Natural killer cell (primary cell): ENCODE measurements at regions not wholly inside any gene's neighbourhood (a gene's known extent, or its start where the extent isn't known, plus 50 kb on each side); places are given as distances from the start of the nearest gene placed in this dataset.

ENCODE experiments used
- ATAC-seq, 3 donors: fragments of 150-1000 bp in 2 of 3; fragments of 200-7000 bp in 1 of 3; cut with Tn5 transposase; 1 replicate in 1 of 3; 2 replicates in 2 of 3; pipeline ENCODE4 v1.10.0; 2021; ENCODE audit warnings: mild to moderate bottlenecking in 2 of 3, moderate library complexity in 2 of 3
- DNase-seq, 2 donors: peaks; one replicate each; pipeline versions ENCODE4 v3.0.0 to v3.0.0-alpha.2; 2013 to 2021; ENCODE audit warnings: mixed read lengths in 1 of 2
- H3K27ac ChIP-seq: one replicate; pipeline ENCODE4 v1.5.1; 2013; ENCODE audit warnings: mild to moderate bottlenecking, low read length
- H3K27me3 ChIP-seq: one replicate; pipeline ENCODE4 v1.6.1; 2013; ENCODE audit warnings: low read length; ENCODE audit not compliant: control insufficient read depth, insufficient read depth
- H3K36me3 ChIP-seq: one replicate; pipeline ENCODE4 v1.6.1; 2013; ENCODE audit warnings: low read length; ENCODE audit not compliant: control insufficient read depth, insufficient read depth
- H3K4me1 ChIP-seq: one replicate; pipeline ENCODE4 v1.6.1; 2013; ENCODE audit warnings: low read length; ENCODE audit not compliant: control insufficient read depth, insufficient read depth
- H3K4me3 ChIP-seq: one replicate; pipeline ENCODE4 v1.5.1; 2013; ENCODE audit warnings: low read length
- H3K9me3 ChIP-seq: one replicate; pipeline ENCODE4 v1.6.1; 2013; ENCODE audit warnings: low read length; ENCODE audit not compliant: control insufficient read depth, insufficient read depth
- H3K27ac Mint-ChIP-seq, 2 donors: one replicate each; pipeline ENCODE4 v1.8.0; 2022; ENCODE audit warnings: mild to moderate bottlenecking in 2 of 2, mixed read lengths in 2 of 2, moderate library complexity in 1 of 2
- H3K27me3 Mint-ChIP-seq, 2 donors: one replicate each; pipeline ENCODE4 v1.8.0; 2022; ENCODE audit warnings: low read depth in 2 of 2, mixed read lengths in 2 of 2
- H3K36me3 Mint-ChIP-seq: one replicate; pipeline ENCODE4 v1.8.0; 2022; ENCODE audit warnings: mixed read lengths
- H3K4me1 Mint-ChIP-seq, 2 donors: one replicate each; pipeline ENCODE4 v1.8.0; 2022; ENCODE audit warnings: mixed read lengths in 2 of 2
- H3K4me3 Mint-ChIP-seq: one replicate; pipeline ENCODE4 v1.8.0; 2022; ENCODE audit warnings: mild to moderate bottlenecking, moderate library complexity, mixed read lengths
- H3K9me3 Mint-ChIP-seq, 2 donors: one replicate each; pipeline ENCODE4 v1.8.0; 2022; ENCODE audit warnings: mixed read lengths in 2 of 2
- WGBS: methylation state at CpG from one replicate; pipeline ENCODE4 v1.1.7; 2013; ENCODE audit warnings: missing lambda C conversion rate; ENCODE audit not compliant: insufficient coverage; 5-methylcytosine and 5-hydroxymethylcytosine counted together
- intact Hi-C: fragments of 100-400 bp; cut with micrococcal nuclease; formaldehyde crosslinking; loops from one replicate; pipeline ENCODE4 v1.14.2; 2022
- TF ChIP-seq, protein P1 (sequence below): fragments of 200-600 bp; IDR thresholded peaks from one replicate; pipeline ENCODE4 v1.8.0; 2022; ENCODE audit warnings: antibody characterized with exemption

GRCh38 chr10:21208666-21209316 lies 311.7 kb upstream of the NEBL start:
- 64% methylated on average over 3 of the region's 7 CpGs for WGBS
- H3K9me3 ChIP-seq, result no peaks in the 10 kb centered on the region
- ATAC-seq, result no peak
- H3K4me3 ChIP-seq, result no peak overlapping the region
- TF ChIP-seq, protein P1, sequence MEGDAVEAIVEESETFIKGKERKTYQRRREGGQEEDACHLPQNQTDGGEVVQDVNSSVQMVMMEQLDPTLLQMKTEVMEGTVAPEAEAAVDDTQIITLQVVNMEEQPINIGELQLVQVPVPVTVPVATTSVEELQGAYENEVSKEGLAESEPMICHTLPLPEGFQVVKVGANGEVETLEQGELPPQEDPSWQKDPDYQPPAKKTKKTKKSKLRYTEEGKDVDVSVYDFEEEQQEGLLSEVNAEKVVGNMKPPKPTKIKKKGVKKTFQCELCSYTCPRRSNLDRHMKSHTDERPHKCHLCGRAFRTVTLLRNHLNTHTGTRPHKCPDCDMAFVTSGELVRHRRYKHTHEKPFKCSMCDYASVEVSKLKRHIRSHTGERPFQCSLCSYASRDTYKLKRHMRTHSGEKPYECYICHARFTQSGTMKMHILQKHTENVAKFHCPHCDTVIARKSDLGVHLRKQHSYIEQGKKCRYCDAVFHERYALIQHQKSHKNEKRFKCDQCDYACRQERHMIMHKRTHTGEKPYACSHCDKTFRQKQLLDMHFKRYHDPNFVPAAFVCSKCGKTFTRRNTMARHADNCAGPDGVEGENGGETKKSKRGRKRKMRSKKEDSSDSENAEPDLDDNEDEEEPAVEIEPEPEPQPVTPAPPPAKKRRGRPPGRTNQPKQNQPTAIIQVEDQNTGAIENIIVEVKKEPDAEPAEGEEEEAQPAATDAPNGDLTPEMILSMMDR, result no peak
- Mint-ChIP-seq H3K27me3 (peaks cover 0 to 3% of the 10 kb centered on the region in 2 donors), H3K4me3 (no peak overlapping the region), H3K27ac (no peak overlapping the region), H3K36me3 (no peaks in the 10 kb centered on the region), H3K9me3 (peaks cover 3 to 4% of the 10 kb centered on the region in 2 donors), H3K4me1 (no peaks in the 10 kb centered on the region)
- no peak for DNase-seq
- H3K36me3 ChIP-seq, result no peaks in the 10 kb centered on the region
- H3K27me3 ChIP-seq, result peaks cover 2% of the 10 kb centered on the region
- intact Hi-C loops, result no loop called here
- no peak overlapping the region for H3K27ac ChIP-seq
- H3K4me1 ChIP-seq, result no peaks in the 10 kb centered on the region

DNA sequence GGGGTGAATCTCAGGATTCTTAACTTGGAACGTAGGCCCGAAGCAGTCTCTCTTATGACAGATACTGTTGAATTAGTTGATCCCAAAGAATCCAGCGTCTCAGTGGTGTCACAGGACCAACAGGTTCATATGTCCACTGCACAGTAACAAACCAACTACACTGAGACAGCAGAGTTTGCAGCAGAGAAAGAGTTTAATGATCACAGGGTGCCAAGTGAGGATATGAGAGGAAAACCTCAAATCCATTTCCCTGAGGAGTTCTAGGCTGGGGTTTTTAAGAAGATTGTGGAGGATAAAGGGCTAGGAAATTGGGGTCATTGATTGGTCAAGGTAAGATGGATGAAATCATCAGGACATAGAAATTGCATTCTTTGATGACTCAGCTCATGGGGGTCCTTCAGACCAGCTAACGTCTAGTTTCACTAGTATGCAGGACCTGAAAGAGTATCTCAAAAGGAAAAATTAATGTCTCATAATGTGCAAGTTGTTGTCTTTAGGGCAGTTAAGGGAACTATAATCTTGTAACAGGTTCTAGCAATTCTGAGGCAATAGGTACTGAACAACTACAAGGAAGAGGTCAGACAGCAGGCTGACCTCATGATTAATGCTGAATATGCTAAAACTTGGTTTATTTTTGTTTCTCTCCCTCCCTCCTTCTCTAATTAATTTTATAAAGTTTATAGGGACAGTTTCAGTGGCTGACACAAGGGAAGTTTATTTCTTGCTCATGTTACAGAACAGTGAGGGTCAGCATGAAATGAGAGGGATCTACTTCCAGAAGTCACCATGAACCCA lies 310.9 kb upstream of the NEBL start:
- peaks cover 3 to 4% of the 10 kb centered on the region in 2 donors for H3K9me3 Mint-ChIP-seq
- Histone ChIP-seq H3K4me3 (no peak overlapping the region), H3K27ac (no peak overlapping the region), H3K9me3 (no peaks in the 10 kb centered on the region), H3K4me1 (no peaks in the 10 kb centered on the region), H3K27me3 (peaks cover 2% of the 10 kb centered on the region), H3K36me3 (no peaks in the 10 kb centered on the region)
- TF ChIP-seq, protein P1, result no peak
- WGBS, result 86% methylated on average over 4 of the region's 4 CpGs
- intact Hi-C loops, result no loop called here
- no peak overlapping the region for H3K4me3 Mint-ChIP-seq
- H3K4me1 Mint-ChIP-seq, result no peaks in the 10 kb centered on the region
- H3K27me3 Mint-ChIP-seq, result peaks cover 0 to 3% of the 10 kb centered on the region in 2 donors
- DNase-seq (no peak), ATAC-seq (no peak)
- no peak overlapping the region for H3K27ac Mint-ChIP-seq
- no peaks in the 10 kb centered on the region for H3K36me3 Mint-ChIP-seq

GRCh38 chr10:21205328-21205727 lies 308.2 kb upstream of the NEBL start:
- Histone ChIP-seq H3K9me3 (no peaks in the 10 kb centered on the region), H3K27ac (no peak overlapping the region), H3K4me1 (no peaks in the 10 kb centered on the region), H3K4me3 (no peak overlapping the region), H3K36me3 (no peaks in the 10 kb centered on the region), H3K27me3 (peaks cover 2% of the 10 kb centered on the region)
- intact Hi-C loops, result no loop called here
- ATAC-seq (no peak), DNase-seq (no peak)
- TF ChIP-seq, protein P1, result no peak
- H3K4me3 Mint-ChIP-seq, result no peak overlapping the region
- no peaks in the 10 kb centered on the region for H3K4me1 Mint-ChIP-seq
- peaks cover 0 to 3% of the 10 kb centered on the region in 2 donors for H3K27me3 Mint-ChIP-seq
- no peak overlapping the region for H3K27ac Mint-ChIP-seq
- no peaks in the 10 kb centered on the region for H3K36me3 Mint-ChIP-seq
- H3K9me3 Mint-ChIP-seq, result peaks cover 3 to 4% of the 10 kb centered on the region in 2 donors
